Neural cell (in vitro differentiated cells): ENCODE measurements at regions not wholly inside any gene's neighbourhood (a gene's known extent, or its start where the extent isn't known, plus 50 kb on each side); places are given as distances from the start of the nearest gene placed in this dataset.

Source experiments
- H2AFZ ChIP-seq: fragments of 200-600, 300-800 bp; sonication (generic), shearing (Covaris generic); 2 replicates; pipeline ENCODE4 v1.6.0; 2014; ENCODE audit warnings: low read depth, mild to moderate bottlenecking, antibody characterized with exemption, low read length, moderate library complexity
- H3F3A ChIP-seq: fragments of 200-600 bp; shearing (Covaris generic); 2 replicates; pipeline ENCODE4 v1.6.1; 2016; ENCODE audit warnings: mild to moderate bottlenecking, moderate library complexity, mixed read lengths, antibody characterized with exemption, low read length; ENCODE audit not compliant: insufficient read depth, poor library complexity, severe bottlenecking
- H3K27ac ChIP-seq: fragments of 200-600, 300-800 bp; sonication (generic), shearing (Covaris generic); 2 replicates; pipeline ENCODE4 v1.5.1; 2014; ENCODE audit warnings: mild to moderate bottlenecking, low read length, moderate library complexity
- H3K27me3 ChIP-seq: fragments of 300-800, 200-600 bp; sonication (generic), shearing (Covaris generic); 2 replicates; pipeline ENCODE4 v1.6.0; 2014; ENCODE audit warnings: mild to moderate bottlenecking, low read depth, low read length, moderate library complexity; ENCODE audit not compliant: insufficient read depth
- H3K36me3 ChIP-seq: fragments of 300-800, 200-600 bp; sonication (generic), shearing (Covaris generic); 2 replicates; pipeline ENCODE4 v1.5.1; 2014; ENCODE audit warnings: mild to moderate bottlenecking, antibody characterized with exemption, low read length, moderate library complexity; ENCODE audit not compliant: insufficient read depth
- H3K4me2 ChIP-seq: fragments of 300-800, 200-600 bp; sonication (generic), shearing (Covaris generic); 2 replicates; pipeline ENCODE4 v1.6.0; 2014; ENCODE audit warnings: mild to moderate bottlenecking, low read length
- H3K4me3 ChIP-seq: fragments of 300-800, 200-600 bp; sonication (generic), shearing (Covaris generic); 2 replicates; pipeline ENCODE4 v1.5.1; 2014; ENCODE audit warnings: mild to moderate bottlenecking, low read length, moderate library complexity
- H3K79me2 ChIP-seq: fragments of 200-600 bp; shearing (Covaris generic); replicated peaks from 2 replicates; pipeline ENCODE4 v1.6.0; 2014; ENCODE audit warnings: mild to moderate bottlenecking, low read length, moderate library complexity; ENCODE audit not compliant: insufficient read depth
- H3K9ac ChIP-seq: fragments of 300-800, 200-600 bp; sonication (generic), shearing (Covaris generic); 2 replicates; pipeline ENCODE4 v1.6.1; 2016; ENCODE audit warnings: mild to moderate bottlenecking, low read length, mixed read lengths
- H3K9me2 ChIP-seq: fragments of 200-600 bp; shearing (Covaris generic); 2 replicates; pipeline ENCODE4 v1.6.1; 2016; ENCODE audit warnings: mild to moderate bottlenecking, low read length, mixed read lengths; ENCODE audit not compliant: insufficient read depth
- H3K9me3 ChIP-seq: fragments of 200-600, 300-800 bp; sonication (generic), shearing (Covaris generic); 2 replicates; pipeline ENCODE4 v1.6.1; 2016; ENCODE audit warnings: mild to moderate bottlenecking, mixed run types, low read length, moderate library complexity, mixed read lengths
- H4K20me1 ChIP-seq: fragments of 200-600 bp; shearing (Covaris generic); 2 replicates; pipeline ENCODE4 v1.6.1; 2016; ENCODE audit warnings: mild to moderate bottlenecking, mixed run types; ENCODE audit not compliant: insufficient read depth
- EP300 ChIP-seq: fragments of 450-650 bp; conservative IDR thresholded peaks from 2 replicates; pipeline ENCODE4 v1.6.1; 2014; ENCODE audit warnings: antibody characterized with exemption, mild to moderate bottlenecking, moderate library complexity; ENCODE audit not compliant: poor library complexity, severe bottlenecking
- EZH2 ChIP-seq: fragments of 200-600, 300-800 bp; shearing (Covaris generic), sonication (generic); IDR thresholded peaks from 2 replicates; pipeline ENCODE4 v1.6.1; 2014; ENCODE audit warnings: antibody characterized with exemption, low read length, borderline replicate concordance, mild to moderate bottlenecking; ENCODE audit not compliant: insufficient read depth, poor library complexity, severe bottlenecking
- MXI1 ChIP-seq: fragments of 450-650 bp; conservative IDR thresholded peaks from 2 replicates; pipeline ENCODE4 v1.6.1; 2014; ENCODE audit warnings: antibody characterized with exemption, mild to moderate bottlenecking; ENCODE audit not compliant: poor library complexity, severe bottlenecking
- POLR2AphosphoS5 ChIP-seq: IDR thresholded peaks from 2 replicates; pipeline ENCODE4 v1.6.1; 2012
- RAD21 ChIP-seq: fragments of 450-650 bp; conservative IDR thresholded peaks from 2 replicates; pipeline ENCODE4 v1.6.1; 2014; ENCODE audit warnings: antibody characterized with exemption, mild to moderate bottlenecking, moderate library complexity
- SMC3 ChIP-seq: fragments of 450-650 bp; conservative IDR thresholded peaks from 2 replicates; pipeline ENCODE4 v1.6.1; 2014; ENCODE audit warnings: antibody characterized with exemption, mild to moderate bottlenecking, moderate library complexity; ENCODE audit not compliant: poor library complexity
- TAF1 ChIP-seq: IDR thresholded peaks from 2 replicates; pipeline ENCODE4 v1.6.1; 2012; ENCODE audit warnings: low read depth
- TF ChIP-seq, protein P1 (sequence below): IDR thresholded peaks from 2 replicates; pipeline ENCODE4 v1.6.1; 2012; ENCODE audit warnings: borderline replicate concordance
- TF ChIP-seq, protein P2 (sequence below): fragments of 450-650 bp; IDR thresholded peaks from 2 replicates; pipeline ENCODE4 v1.5.1; 2014; ENCODE audit warnings: antibody characterized with exemption, mild to moderate bottlenecking, moderate library complexity; ENCODE audit not compliant: poor library complexity, severe bottlenecking

DNA sequence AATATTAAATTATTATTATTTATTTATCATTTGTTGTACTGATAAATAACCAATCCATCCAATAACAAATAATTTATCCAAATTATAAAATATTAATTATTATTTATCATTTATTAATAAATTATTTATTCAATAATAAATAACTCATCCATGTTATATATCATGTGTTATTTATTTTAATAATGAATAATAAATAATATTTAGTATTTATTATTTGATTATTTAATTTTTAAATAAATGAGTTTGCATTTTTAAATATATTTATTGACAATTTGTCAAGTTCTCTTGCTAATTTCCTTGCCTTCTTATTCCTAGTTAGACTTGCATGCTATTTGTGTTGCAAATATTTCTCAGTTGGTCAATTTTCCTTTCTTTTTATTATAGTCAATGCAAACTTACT lies 995.4 kb downstream of the TSN start:
- H3K27me3 ChIP-seq, result no peaks in the 10 kb centered on the region
- no peaks in the 10 kb centered on the region for H3K79me2 ChIP-seq
- H3K9me3 ChIP-seq, result no peaks in the 10 kb centered on the region
- H3F3A ChIP-seq, result no peaks in the 10 kb centered on the region
- no peak overlapping the region for H3K4me2 ChIP-seq
- H3K27ac ChIP-seq, result no peak overlapping the region
- no peak for TF ChIP-seq TAF1
- TF ChIP-seq RAD21, result no peak
- no peak for TF ChIP-seq POLR2AphosphoS5
- no peak for TF ChIP-seq EZH2
- TF ChIP-seq, protein P1, sequence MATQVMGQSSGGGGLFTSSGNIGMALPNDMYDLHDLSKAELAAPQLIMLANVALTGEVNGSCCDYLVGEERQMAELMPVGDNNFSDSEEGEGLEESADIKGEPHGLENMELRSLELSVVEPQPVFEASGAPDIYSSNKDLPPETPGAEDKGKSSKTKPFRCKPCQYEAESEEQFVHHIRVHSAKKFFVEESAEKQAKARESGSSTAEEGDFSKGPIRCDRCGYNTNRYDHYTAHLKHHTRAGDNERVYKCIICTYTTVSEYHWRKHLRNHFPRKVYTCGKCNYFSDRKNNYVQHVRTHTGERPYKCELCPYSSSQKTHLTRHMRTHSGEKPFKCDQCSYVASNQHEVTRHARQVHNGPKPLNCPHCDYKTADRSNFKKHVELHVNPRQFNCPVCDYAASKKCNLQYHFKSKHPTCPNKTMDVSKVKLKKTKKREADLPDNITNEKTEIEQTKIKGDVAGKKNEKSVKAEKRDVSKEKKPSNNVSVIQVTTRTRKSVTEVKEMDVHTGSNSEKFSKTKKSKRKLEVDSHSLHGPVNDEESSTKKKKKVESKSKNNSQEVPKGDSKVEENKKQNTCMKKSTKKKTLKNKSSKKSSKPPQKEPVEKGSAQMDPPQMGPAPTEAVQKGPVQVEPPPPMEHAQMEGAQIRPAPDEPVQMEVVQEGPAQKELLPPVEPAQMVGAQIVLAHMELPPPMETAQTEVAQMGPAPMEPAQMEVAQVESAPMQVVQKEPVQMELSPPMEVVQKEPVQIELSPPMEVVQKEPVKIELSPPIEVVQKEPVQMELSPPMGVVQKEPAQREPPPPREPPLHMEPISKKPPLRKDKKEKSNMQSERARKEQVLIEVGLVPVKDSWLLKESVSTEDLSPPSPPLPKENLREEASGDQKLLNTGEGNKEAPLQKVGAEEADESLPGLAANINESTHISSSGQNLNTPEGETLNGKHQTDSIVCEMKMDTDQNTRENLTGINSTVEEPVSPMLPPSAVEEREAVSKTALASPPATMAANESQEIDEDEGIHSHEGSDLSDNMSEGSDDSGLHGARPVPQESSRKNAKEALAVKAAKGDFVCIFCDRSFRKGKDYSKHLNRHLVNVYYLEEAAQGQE, result no peak
- no peak for TF ChIP-seq SMC3
- TF ChIP-seq EP300, result no peak
- no peaks in the 10 kb centered on the region for H3K9me2 ChIP-seq
- no peaks in the 10 kb centered on the region for H4K20me1 ChIP-seq
- H3K4me3 ChIP-seq, result no peak overlapping the region
- H2AFZ ChIP-seq, result no peak overlapping the region
- no peaks in the 10 kb centered on the region for H3K36me3 ChIP-seq
- H3K9ac ChIP-seq, result no peak overlapping the region

DNA sequence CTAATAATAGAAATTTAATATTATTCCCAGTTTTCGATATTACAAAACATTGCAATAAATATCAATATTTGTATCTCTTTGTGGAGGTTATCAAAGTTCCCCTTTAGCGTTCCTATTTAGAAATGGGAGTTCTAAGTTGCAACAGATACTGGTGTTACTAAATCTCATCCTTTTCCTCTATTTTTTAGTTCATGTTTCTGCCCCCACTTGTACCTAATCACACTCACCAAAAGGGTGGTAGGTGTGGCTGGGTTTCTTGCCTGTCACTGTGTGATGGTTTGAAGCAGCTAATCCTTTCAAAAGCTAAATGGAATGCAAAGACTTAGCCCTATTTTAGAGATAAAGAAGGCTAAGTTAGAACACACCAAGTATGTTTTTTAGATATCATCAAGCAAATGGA lies 997.9 kb downstream of the TSN start:
- Histone ChIP-seq H3K27me3 (no peaks in the 10 kb centered on the region), H2AFZ (no peak overlapping the region), H3K4me2 (no peak overlapping the region), H3K9me2 (no peaks in the 10 kb centered on the region), H3K27ac (no peak overlapping the region), H4K20me1 (no peaks in the 10 kb centered on the region), H3K4me3 (no peak overlapping the region), H3F3A (no peaks in the 10 kb centered on the region), H3K9me3 (no peaks in the 10 kb centered on the region), H3K79me2 (no peaks in the 10 kb centered on the region), H3K36me3 (no peaks in the 10 kb centered on the region), H3K9ac (no peak overlapping the region)
- TF ChIP-seq TAF1, result no peak
- TF ChIP-seq, protein P1, result no peak
- TF ChIP-seq EZH2, result no peak
- TF ChIP-seq MXI1, result no peak
- TF ChIP-seq POLR2AphosphoS5, result no peak
- TF ChIP-seq, protein P2, sequence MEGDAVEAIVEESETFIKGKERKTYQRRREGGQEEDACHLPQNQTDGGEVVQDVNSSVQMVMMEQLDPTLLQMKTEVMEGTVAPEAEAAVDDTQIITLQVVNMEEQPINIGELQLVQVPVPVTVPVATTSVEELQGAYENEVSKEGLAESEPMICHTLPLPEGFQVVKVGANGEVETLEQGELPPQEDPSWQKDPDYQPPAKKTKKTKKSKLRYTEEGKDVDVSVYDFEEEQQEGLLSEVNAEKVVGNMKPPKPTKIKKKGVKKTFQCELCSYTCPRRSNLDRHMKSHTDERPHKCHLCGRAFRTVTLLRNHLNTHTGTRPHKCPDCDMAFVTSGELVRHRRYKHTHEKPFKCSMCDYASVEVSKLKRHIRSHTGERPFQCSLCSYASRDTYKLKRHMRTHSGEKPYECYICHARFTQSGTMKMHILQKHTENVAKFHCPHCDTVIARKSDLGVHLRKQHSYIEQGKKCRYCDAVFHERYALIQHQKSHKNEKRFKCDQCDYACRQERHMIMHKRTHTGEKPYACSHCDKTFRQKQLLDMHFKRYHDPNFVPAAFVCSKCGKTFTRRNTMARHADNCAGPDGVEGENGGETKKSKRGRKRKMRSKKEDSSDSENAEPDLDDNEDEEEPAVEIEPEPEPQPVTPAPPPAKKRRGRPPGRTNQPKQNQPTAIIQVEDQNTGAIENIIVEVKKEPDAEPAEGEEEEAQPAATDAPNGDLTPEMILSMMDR, result no peak
- no peak for TF ChIP-seq RAD21
- TF ChIP-seq EP300, result no peak
- no peak for TF ChIP-seq SMC3
